Loucy (cell line): ENCODE measurements at regions not wholly inside any gene's neighbourhood (a gene's known extent, or its start where the extent isn't known, plus 50 kb on each side); places are given as distances from the start of the nearest gene placed in this dataset.

Experiments
- H2AFZ ChIP-seq: fragments of 200-600 bp; sonication (generic); 2 replicates; pipeline ENCODE4 v1.6.0; 2016; ENCODE audit warnings: antibody characterized with exemption, mild to moderate bottlenecking, low read length, moderate library complexity
- H3F3A ChIP-seq: fragments of 200-600 bp; 2 replicates; pipeline ENCODE4 v1.6.0; 2016; ENCODE audit warnings: antibody characterized with exemption, low read depth, mild to moderate bottlenecking
- H3K27me3 ChIP-seq: fragments of 200-600 bp; sonication (generic); 2 replicates; pipeline ENCODE4 v1.6.1; 2014; ENCODE audit warnings: low read length, mild to moderate bottlenecking; ENCODE audit not compliant: insufficient read depth, poor library complexity, severe bottlenecking
- H3K36me3 ChIP-seq: fragments of 200-600 bp; sonication (generic); 2 replicates; pipeline ENCODE4 v1.6.1; 2016; ENCODE audit warnings: low read length; ENCODE audit not compliant: insufficient read depth
- H3K4me1 ChIP-seq: fragments of 200-600 bp; sonication (generic); 2 replicates; pipeline ENCODE4 v1.5.1; 2014; ENCODE audit warnings: low read length, mild to moderate bottlenecking; ENCODE audit not compliant: insufficient read depth, poor library complexity, severe bottlenecking
- H3K4me2 ChIP-seq: fragments of 200-600 bp; sonication (generic); 2 replicates; pipeline ENCODE4 v1.6.0; 2014; ENCODE audit warnings: antibody characterized with exemption, low read length, low read depth, mild to moderate bottlenecking; ENCODE audit not compliant: poor library complexity, severe bottlenecking
- H3K4me3 ChIP-seq: fragments of 200-600 bp; sonication (generic); 2 replicates; pipeline ENCODE4 v1.5.1; 2014; ENCODE audit warnings: low read length, mild to moderate bottlenecking, mixed read lengths; ENCODE audit not compliant: poor library complexity, severe bottlenecking
- H3K79me2 ChIP-seq: fragments of 200-600 bp; sonication (generic); 2 replicates; pipeline ENCODE4 v1.6.1; 2014; ENCODE audit warnings: low read length; ENCODE audit not compliant: insufficient read depth
- H3K9ac ChIP-seq: fragments of 200-600 bp; sonication (generic); 2 replicates; pipeline ENCODE4 v1.6.0; 2014; ENCODE audit warnings: mild to moderate bottlenecking, low read depth, low read length, moderate library complexity; ENCODE audit not compliant: poor library complexity, severe bottlenecking
- H3K9me2 ChIP-seq: fragments of 200-600 bp; sonication (generic); replicated peaks from 2 replicates; pipeline ENCODE4 v1.6.1; 2016; ENCODE audit warnings: low read depth, low read length, mixed read lengths
- H3K9me3 ChIP-seq: fragments of 200-600 bp; sonication (generic); 2 replicates; pipeline ENCODE4 v1.6.1; 2014; ENCODE audit warnings: mild to moderate bottlenecking, antibody characterized with exemption, low read length, low read depth; ENCODE audit not compliant: insufficient read depth
- H4K20me1 ChIP-seq: fragments of 200-600 bp; sonication (generic); 2 replicates; pipeline ENCODE4 v1.6.0; 2014; ENCODE audit warnings: antibody characterized with exemption, low read length, mild to moderate bottlenecking; ENCODE audit not compliant: insufficient read depth, poor library complexity, severe bottlenecking
- CTCF ChIP-seq: fragments of 200-600 bp; sonication (generic); conservative IDR thresholded peaks from 2 replicates; pipeline ENCODE4 v1.5.1; 2014; ENCODE audit warnings: mild to moderate bottlenecking, antibody characterized with exemption, low read length
- EZH2phosphoT487 ChIP-seq: fragments of 200-600 bp; IDR thresholded peaks from 2 replicates; pipeline ENCODE4 v1.6.1; 2018; ENCODE audit warnings: antibody characterized with exemption, mild to moderate bottlenecking, moderate library complexity, borderline replicate concordance

DNA sequence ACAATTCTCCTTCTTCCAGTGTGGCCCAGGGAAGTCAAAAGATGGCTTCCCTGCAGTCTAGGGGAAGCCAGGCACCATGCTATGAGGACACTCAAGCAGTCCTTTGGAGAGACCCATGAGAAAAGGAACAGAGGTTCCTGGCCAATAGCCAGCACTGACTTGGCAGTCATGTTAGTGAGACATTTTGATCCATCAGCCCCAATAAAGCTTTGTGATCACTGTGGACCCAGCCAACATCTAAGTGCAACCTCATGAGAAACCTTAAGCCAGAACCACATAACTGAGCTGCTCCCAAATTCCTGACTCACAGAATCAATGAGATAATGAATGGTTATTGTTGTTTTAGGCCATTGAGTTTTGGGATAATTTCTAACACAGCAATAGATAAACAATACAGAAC lies 51.0 kb upstream of the NAP1L1 start:
- Histone ChIP-seq H3K79me2 (no peaks in the 10 kb centered on the region), H3F3A (no peaks in the 10 kb centered on the region), H3K4me2 (no peak overlapping the region), H3K9ac (no peak overlapping the region), H3K36me3 (no peaks in the 10 kb centered on the region), H3K9me3 (no peaks in the 10 kb centered on the region; the same call in 1 of the 2 replicates), H4K20me1 (no peaks in the 10 kb centered on the region), H3K9me2 (no peaks in the 10 kb centered on the region), H2AFZ (no peak overlapping the region), H3K27me3 (no peaks in the 10 kb centered on the region), H3K4me1 (no peaks in the 10 kb centered on the region), H3K4me3 (no peak overlapping the region)
- no peak for TF ChIP-seq CTCF
- TF ChIP-seq EZH2phosphoT487, result no peak
